Superior temporal gyrus (tissue), 1 donor: ENCODE measurements at regions not wholly inside any gene's neighbourhood (a gene's known extent, or its start where the extent isn't known, plus 50 kb on each side); places are given as distances from the start of the nearest gene placed in this dataset.

Source experiments
- DNase-seq: peaks from one replicate; pipeline ENCODE4 v3.0.0-alpha.2; 2016; ENCODE audit errors: extremely low spot score

DNA sequence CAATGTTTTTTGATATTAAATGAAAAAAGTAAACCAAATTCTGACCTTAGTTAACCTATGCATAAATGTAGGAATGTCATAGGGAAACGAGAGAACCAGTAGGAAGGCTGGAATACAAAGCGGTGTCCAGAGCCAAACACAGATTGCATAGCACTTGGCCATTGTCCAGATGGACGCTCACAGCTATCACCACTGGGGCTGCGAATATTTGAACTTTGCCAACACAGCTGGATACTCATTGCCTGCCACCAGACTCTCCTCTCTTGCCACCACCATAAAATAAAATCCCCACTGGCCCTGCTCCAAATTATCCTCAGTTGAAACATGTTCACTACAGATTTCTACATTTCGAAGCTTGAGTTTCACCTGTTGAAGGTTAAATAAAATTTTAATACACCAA, 159.3 kb upstream of the GULP1 start:
- peak; percentile 79 for DNase-seq

DNA sequence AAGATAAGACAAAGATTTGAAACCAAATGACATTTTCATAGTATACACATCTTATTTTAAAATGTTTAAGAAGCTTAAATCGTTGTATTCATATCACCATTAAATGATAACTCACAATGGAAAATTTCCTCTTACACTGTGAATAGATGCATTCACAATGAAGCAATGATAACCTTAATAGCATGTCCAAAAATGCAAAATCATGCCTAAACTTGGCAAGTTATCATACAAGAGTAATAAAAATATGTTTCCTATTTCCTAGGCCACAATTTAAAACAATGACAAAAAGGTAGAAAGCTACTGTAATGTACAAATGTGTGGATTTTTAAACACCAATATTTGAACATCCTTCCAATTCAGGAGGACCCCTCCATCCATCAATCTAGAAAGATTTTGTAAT, 157.4 kb upstream of the GULP1 start:
- DNase-seq = no peak

DNA sequence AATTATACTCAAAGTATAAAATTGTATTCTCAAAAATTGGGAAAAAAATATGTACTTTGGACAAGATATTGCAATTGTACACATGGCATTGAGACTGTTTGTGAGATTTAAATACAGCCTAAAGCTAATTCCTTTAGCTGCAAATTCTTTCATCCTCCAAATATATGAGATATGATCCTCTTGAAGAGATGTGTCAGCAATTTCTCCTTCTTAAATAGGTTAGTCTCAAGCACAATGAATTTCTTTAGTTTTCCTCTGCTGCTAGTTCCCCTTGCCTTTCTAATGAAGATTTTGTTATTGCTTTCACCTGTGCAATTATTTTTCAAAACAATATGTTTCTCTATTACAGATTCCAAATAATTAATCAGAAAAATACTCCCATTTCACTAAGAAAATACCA, 153.4 kb upstream of the GULP1 start:
- DNase-seq = no peak

DNA sequence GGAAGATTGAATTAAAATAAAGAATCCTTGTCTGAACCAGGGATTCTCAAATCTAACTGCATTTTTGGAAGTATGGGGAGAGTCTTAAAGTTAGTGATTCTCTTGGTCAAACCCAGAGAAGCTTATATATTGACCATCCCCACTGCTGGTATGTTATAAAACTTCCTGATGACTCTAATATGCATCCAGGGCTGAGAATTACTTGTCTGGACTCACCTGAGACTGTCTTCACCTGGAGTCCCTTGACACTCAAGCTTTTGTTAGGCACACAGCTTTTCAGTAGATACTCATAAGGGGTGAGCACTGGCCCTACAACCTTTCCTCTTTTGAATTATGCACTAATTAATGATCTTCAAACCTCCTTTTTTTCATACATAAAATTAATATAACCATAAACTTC, 149.6 kb upstream of the GULP1 start:
- no peak for DNase-seq

DNA sequence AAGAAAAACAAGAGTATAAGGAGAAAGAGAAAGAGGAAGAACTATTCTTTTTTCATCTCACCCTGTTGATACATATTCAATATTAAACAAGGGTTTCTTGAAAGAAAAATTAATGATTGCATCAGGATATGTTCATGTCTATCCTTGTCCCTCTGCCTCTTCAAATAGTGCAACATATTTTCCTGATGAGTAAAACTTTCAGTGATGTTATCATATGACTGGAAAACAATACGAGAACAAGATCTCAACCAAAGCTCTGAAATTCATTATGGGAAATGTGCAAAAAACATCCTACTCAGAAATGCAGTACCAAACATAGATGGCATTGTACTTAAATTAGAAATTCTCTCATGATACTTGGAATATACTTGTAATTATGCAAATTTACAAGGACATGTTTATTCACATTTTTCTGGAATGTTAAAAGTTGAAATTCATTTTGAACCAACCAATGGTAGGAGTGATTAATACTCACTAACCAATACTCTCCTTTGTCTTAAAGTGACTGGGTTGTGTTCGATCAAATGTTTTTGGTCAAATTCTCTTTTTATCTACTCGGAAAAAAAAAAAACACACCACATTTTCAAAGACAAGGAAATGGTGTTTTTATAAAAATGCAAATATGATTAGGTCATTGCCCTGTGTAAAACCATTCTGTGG, 148.9 kb upstream of the GULP1 start:
- peak; percentile 26 for DNase-seq

DNA sequence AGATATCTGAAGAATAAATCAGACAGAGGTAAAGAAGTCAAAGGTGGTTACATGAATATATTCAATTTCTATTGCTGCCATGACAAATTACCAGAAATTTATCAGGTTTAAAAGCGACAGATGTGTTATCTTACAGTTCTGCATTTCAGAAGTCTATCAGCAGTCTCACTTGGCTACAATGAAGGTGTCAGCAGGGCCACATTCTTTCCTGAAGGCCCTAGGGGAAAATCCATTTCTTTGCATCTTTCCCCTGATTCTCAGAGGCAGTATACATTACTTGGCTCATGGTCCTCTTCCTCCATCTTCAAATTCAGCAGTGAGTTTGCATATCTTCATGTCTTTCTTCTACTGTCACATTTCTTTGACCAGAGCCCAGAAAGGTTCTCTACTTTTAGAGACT, 145.8 kb upstream of the GULP1 start:
- no peak for DNase-seq

DNA sequence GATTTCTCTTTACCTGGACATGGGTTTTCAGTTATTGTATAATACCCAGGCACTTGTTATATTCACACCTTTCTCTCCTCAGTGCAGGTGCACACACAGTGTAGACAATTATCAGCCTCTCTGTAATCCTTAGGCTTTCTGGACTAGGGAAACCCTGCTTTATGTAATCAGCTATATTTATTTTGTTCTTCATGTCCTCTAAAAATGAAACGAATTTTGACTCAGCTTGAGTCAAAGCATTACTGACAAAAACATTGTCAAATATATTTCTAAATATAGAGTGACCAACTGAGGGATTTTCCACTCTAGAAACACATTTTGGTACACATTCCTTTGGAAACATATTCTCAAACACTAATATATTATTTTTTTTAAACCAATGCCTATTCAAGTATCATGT, 144.8 kb upstream of the GULP1 start:
- DNase-seq = peak; percentile 56

DNA sequence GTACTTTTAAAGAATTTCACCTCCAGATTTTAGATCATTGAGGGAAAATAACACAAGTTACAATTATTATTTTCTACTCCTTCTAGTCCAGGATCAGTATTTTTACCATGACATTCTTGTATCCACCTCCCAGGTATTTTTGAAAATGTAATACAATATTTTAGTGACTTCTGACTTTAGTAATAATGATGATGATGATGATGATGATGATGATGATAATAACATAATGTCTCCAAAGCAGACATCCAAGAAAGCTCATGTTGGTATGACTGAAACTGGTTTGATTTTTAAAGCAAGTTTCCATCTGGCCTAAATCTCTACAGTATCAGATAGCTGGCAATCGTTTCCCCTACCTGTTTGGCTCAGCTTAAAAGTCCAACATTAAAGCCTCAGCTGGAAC, 140.0 kb upstream of the GULP1 start:
- no peak for DNase-seq

DNA sequence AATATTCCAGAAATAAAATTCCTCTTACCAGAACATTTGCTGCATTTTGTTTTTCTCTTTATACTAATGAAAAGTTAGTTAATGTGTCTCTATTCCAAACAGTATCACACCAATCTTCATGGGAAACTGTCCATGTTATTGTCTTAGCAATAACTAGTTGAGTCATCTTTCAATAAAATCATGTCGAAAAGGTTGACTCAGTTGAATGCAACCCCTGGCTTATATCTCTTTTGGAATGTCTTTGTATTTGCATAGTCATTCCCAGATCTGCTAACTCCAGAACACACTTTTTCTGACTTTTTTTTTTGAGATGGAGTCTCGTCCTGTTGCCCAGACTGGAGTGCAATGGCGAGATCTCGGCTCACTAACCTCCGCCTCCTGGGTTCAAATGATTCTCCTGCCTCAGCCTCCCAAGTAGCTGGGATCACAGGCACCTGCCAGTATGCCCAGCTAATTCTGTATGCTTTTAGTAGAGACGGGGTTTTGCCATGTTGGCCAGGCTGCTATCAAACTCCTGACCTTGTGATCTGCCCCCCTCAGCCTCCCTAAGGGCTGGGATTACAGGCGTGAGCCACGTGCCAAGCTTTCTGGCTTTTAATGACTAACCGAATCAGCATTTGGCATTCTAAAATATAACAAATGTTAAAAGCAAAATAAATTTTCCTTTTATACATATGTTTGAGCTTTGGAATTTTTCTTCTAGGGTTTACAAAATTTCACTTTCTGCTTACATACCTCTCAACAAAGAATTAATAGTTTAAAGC, 133.2 kb upstream of the GULP1 start:
- DNase-seq = no peak

DNA sequence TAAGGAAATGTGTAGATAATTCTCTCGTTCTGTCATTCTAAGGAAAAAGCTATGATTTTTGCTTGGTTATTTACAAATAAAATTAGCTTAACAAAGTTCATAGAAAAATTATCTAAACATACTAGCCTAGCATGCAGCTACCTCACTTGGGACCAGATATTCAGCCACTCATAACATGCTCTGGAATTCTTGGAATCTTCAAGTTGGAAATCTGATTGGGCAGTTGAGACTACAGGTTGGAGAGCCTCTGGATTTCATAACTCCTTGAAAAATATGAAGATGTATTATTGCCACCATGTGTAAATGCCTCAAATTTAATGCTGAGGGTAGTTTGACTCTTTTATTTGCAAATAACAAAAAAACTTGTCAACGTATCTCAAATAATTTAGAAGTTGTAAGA, 132.2 kb upstream of the GULP1 start:
- no peak for DNase-seq

DNA sequence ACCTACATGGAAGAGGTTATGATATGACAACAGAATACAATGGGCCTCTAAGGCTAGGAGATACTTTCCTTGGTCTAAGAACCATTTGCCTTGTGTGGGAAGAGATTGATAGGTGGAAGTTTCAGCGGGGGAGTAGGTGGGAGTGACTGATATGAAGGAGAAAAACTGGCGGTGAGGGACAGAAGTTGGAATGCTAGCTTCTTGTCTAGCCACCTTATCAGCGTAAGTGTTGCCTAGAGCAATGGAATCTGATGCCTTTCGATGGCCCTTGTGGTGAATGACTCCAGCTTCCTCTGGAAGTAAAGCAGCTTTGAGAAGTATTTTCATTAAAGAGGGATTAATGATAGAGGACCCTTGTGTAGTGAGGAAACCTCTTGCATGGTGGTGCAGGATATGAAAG, 121.3 kb upstream of the GULP1 start:
- no peak for DNase-seq

DNA sequence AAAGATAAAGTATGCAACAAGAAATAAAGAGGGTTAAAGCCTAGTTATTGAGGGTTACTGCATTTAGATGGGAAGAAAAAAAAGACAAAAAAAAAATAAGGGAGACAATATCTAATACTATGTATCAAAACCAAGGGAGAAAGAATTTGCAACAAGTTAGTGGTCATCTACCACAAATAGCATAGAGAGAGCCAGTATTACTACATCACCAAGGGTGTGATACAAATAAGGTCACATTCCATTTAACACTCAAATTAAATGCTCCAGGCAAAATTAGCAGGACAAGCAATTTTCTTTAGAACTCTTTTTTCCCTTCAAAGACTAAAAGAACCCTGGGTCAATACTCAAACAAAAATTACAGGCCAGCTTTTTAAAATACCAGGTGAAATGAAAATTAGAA, 115.1 kb upstream of the GULP1 start:
- no peak for DNase-seq

DNA sequence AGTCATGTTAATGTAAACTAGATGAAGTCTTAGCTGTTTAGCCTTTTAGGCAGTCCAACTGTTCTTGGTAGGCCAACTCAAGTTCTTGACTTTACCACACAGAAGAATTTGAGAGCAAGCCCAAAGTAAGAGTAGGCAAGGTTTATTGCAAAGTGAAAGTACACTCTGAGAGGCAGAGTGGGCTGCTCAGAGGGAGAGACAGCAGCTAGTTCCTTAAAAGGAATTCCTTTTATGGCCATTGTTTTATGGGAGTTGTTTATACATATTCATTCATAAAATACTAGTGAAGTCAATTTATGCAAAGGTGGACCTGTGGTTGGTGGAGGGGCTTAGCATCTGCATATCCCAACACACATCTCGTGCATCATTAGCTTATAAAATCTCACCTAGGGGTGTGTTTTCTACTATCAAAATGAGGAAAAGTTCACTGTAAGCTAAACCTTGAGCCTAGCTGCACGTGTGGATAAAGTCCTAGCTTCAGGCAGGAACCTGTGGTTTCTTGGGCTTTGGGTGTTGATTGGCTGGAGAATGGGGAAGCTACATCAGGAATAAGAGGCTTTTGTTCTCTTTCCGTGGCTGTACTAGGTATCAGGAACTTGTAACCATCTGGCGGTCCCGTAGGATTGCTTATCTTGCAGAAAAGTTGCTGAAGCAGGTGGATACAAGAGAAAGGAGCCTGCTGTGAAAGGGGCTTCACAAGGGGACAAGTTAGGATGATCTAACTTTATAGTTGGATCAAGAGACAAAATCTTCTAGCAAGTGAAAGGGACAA, 110.4 kb upstream of the GULP1 start:
- no peak for DNase-seq

DNA sequence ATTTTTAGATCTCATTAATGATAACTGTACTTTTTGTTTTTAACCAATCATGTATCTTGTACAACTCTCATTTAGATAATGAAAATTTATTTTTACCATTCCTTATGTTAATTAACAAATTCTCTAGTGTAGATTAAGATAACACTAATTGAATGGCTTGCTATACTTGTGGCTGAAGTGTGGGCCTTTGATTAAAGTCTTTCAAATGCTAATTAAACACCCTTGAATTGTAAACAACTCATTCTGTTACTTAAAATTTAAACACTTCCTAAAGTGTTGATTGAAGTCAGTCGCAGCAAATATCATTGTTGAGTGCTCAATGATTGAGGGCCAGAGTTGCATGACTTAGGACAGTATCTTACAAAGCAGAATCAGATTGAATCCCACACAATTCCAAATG, 109.8 kb upstream of the GULP1 start:
- no peak for DNase-seq

DNA sequence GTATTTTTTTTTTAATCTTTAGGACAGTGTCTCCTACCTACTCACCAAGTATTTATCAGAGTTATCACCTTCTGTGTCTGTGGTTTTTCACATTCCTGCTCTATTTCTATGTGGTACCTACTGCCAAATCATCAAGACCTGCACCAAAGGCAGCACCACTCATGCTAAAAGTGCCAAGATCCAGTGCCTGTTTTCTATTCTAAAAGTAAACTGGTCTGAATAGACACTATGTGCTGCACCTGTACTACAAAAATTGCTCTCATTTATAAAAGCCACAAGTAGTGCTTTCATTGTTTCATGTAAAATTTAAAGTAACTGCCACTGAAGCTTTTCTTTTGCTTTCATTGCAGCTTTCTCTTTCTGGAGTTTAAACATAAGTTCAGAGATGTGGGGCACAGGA, 103.9 kb upstream of the GULP1 start:
- no peak for DNase-seq

DNA sequence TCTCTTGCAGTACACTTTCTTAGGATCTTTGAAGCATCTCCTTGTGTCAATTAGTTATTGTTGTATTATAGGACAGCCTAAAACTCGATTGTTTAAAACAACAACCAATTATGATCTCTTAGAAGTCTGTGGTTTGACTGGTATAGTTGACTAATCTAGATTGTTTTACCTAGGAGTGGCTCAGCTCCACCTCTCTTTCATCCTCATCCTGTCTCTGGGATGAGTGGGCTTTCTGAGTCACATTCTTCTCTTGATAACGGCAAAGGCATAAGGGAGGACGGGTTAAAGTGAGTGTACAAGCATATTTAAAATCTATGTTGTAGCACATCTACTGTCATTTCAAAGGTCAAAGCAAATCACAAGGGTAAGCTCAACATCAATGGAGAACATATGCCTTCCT, 102.3 kb upstream of the GULP1 start:
- no peak for DNase-seq

DNA sequence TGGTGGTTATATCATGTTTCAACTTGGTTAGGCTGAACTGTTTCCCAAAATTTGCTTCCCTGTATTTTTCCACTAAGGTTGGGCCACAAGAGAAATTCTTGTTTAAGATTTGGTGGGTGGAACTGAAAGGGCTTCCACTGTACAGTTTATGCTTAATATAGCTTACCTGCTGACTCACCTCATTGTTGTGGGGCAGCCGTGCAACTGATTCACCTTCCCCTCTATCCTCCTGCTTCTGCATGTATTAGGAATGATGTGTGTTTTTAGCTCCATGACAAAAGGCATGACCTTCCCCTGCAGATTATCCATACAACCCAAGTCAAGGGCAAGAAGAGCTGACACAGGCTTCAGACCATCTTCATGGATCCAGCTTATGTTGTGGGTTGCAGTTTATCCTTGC, 98.4 kb upstream of the GULP1 start:
- no peak for DNase-seq

DNA sequence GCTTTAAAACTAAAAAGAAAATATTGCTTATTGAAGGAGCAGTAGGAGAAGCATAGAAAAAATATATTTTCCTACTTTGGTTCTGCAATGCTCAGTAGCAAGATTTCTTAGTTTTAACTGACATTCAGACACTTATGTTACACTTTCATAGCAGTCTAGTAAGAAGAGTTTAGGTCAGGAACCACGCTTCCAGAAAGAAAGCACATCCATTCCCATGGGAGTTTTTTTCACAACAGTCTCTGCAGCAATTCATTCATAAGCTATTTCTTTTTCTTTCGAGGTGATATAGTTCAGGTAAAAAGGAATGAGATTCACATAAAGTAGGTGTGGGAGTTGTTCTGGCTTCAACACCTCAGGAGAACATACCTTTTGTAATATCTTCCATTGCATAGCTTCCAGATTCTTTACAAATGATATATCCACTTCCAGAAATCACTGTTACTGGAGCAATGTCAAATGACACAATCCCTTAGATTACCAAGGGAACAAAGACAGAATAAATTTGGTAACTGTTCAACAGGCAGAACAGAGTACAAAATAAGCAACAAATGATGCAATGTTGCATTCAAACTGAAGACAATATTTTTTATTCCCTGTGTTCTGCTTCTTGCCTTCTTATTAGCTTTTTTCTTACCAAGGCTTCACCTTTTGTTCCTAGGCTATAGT, 95.2 kb upstream of the GULP1 start:
- no peak for DNase-seq

DNA sequence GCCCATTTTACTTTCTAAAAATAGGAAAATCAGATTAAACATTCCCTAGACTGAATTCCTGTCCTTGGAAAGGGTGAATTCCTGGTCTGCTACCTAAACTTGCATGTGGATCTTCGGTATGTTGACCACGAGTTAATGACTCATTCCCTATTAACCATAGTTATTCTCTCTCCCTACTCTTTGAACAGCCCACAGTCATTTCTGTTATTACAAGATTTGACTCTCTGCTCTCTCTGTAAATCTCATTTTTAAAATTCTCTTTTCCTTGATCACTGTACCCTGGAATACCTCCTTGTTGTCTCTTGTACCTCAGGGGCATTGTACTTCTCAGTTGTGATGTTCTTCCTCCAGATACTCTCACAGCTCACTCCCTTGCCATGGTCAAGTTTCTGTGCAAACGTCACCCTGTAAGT, 92.0 kb upstream of the GULP1 start:
- no peak for DNase-seq

DNA sequence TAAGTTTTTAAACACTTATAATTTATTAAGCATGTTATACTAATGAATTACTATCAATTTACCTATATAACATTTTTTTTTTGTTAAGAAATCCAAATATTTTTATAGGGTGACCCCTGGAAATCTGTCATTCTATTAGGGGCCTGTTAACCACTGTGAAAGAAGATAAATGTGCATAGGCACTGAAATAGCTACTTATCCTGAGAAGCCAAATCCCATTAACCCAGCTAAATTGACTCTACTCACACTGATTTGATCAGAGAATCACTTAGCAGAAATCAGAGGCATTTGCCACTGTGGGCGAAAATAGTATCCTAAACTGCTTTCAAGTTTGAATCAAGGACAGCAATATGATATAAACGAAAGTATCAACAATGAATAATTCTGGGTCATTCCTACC, 90.0 kb upstream of the GULP1 start:
- no peak for DNase-seq

DNA sequence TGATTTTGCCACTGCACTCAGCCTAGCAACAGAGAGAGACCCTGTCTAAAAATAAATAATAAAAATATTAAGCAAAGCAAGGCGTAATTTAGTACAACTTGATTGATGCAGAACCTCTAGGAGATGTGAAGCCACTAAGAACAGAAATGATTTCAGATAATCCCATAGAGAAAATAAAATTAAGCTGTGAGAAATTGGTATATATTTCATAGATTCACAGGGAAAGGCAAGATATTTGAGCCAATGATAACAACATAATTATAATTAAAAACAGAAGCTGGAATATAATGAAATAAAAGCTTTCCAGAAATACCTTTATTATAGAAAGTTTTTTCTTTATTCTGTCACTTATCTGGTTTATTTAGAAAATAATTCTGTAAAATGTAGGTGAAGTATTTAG, 88.9 kb upstream of the GULP1 start:
- DNase-seq = no peak

DNA sequence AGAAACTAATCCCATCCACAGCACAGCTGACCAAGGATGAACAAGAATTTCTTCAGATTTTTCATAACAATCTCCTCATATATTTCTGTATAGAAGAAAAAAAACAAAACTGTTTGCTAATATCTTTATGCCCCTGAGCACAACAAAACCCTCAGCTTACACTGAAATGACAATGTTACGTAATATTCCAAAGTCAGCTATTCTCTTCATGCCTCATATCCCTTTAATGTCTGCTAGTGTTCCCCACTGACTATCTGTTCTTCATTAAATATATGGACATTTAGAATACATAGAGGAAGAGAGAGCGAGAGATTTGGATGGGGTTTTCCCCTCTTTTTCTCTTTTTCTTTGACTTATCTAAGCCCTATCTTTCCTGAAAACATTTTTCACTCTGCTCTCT, 87.9 kb upstream of the GULP1 start:
- no peak for DNase-seq

DNA sequence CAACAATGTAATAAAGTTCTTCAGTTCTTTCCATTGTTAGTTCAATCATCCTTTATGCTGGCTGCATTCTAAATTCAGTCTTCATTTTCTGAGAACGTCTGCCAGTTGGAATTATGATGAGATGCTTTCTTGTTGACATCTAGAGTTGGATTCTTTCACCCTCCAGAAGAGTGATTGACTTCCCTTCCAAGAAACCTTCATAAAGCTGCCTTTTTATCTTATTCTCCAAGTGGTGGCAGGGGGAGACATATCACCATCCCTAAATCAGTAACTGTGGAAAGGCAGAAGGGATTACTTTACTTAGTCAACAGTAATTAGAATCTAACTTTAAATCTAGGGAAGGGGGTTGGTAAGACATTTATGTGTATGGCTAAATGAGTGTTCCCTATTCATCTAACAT, 86.8 kb upstream of the GULP1 start:
- no peak for DNase-seq
